WI38 (cell line): ENCODE measurements at regions not wholly inside any gene's neighbourhood (a gene's known extent, or its start where the extent isn't known, plus 50 kb on each side); places are given as distances from the start of the nearest gene placed in this dataset.

Experiments
- H3K4me3 ChIP-seq: 2 replicates; pipeline ENCODE4 v1.5.1; 2011; ENCODE audit warnings: low read depth, mild to moderate bottlenecking, control low read depth, low read length
- CTCF ChIP-seq: IDR thresholded peaks from 2 replicates; pipeline ENCODE4 v1.5.1; 2012; ENCODE audit warnings: low read depth, mild to moderate bottlenecking, control low read depth, low read length

- no peak overlapping the region for H3K4me3 ChIP-seq
- TF ChIP-seq CTCF: no peak
Measured at GRCh38 chr5:105409695-105410094, 1847.1 kb upstream of the NUDT12 start.

- H3K4me3 ChIP-seq: no peak overlapping the region
- no peak for TF ChIP-seq CTCF
Measured at GRCh38 chr5:105407200-105407599, 1844.6 kb upstream of the NUDT12 start.

GRCh38 chr5:105397749-105398148 lies 1835.2 kb upstream of the NUDT12 start:
- no peak overlapping the region for H3K4me3 ChIP-seq
- no peak for TF ChIP-seq CTCF

GRCh38 chr5:105392710-105393149 lies 1830.1 kb upstream of the NUDT12 start:
- H3K4me3 ChIP-seq: no peak overlapping the region
- TF ChIP-seq CTCF: no peak

GRCh38 chr5:105392122-105392709 lies 1829.6 kb upstream of the NUDT12 start:
- no peak for TF ChIP-seq CTCF
- no peak overlapping the region for H3K4me3 ChIP-seq

- H3K4me3 ChIP-seq: no peak overlapping the region
- no peak for TF ChIP-seq CTCF
Measured at GRCh38 chr5:105380126-105380525, 1817.5 kb upstream of the NUDT12 start.

GRCh38 chr5:105371169-105371568 lies 1808.6 kb upstream of the NUDT12 start:
- no peak for TF ChIP-seq CTCF
- H3K4me3 ChIP-seq: no peak overlapping the region
